GM12874 (cell line): ENCODE measurements at regions not wholly inside any gene's neighbourhood (a gene's known extent, or its start where the extent isn't known, plus 50 kb on each side); places are given as distances from the start of the nearest gene placed in this dataset.

ENCODE experiments used
- TF ChIP-seq, protein P1 (sequence below): IDR thresholded peaks from 2 replicates; pipeline ENCODE4 v1.5.1; 2011; ENCODE audit warnings: low read depth, mild to moderate bottlenecking, control low read depth, low read length, moderate library complexity; ENCODE audit not compliant: insufficient read depth

DNA sequence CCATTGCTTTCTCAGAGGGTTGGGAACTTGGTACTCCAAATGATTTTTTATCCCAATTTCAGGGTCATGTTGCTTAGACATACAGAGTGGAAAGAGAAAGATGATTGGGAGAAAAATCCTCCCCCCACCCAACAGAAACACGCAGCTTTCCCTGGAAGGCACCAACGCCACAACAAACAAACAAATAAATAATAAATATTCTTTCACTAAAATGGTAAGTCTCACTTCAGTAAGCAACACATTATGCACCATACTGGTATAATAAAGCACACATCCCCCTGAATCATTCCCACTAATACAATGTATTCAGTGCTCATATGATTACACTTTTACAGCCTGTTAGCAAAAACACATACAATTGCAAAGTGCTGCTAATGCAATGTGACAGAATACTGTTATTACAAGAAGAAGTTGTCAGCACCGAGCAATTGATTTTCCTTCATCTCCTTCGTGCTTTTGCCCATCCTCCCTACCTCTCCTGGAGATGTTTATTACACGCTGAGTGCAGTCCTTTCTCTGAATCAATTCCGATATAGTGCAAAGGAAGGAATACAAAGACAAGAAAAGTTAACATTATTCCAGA lies 359.9 kb downstream of the TXNL1 start:
- TF ChIP-seq, protein P1, sequence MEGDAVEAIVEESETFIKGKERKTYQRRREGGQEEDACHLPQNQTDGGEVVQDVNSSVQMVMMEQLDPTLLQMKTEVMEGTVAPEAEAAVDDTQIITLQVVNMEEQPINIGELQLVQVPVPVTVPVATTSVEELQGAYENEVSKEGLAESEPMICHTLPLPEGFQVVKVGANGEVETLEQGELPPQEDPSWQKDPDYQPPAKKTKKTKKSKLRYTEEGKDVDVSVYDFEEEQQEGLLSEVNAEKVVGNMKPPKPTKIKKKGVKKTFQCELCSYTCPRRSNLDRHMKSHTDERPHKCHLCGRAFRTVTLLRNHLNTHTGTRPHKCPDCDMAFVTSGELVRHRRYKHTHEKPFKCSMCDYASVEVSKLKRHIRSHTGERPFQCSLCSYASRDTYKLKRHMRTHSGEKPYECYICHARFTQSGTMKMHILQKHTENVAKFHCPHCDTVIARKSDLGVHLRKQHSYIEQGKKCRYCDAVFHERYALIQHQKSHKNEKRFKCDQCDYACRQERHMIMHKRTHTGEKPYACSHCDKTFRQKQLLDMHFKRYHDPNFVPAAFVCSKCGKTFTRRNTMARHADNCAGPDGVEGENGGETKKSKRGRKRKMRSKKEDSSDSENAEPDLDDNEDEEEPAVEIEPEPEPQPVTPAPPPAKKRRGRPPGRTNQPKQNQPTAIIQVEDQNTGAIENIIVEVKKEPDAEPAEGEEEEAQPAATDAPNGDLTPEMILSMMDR, result no peak

GRCh38 chr18:56276466-56276865 lies 361.9 kb downstream of the TXNL1 start:
- TF ChIP-seq, protein P1, result no peak

- TF ChIP-seq, protein P1, result no peak
These were observed 364.7 kb downstream of the TXNL1 start for GRCh38 chr18:56273541-56274219.

- TF ChIP-seq, protein P1, result no peak
These were observed 367.6 kb downstream of the TXNL1 start for GRCh38 chr18:56270671-56271250.

DNA sequence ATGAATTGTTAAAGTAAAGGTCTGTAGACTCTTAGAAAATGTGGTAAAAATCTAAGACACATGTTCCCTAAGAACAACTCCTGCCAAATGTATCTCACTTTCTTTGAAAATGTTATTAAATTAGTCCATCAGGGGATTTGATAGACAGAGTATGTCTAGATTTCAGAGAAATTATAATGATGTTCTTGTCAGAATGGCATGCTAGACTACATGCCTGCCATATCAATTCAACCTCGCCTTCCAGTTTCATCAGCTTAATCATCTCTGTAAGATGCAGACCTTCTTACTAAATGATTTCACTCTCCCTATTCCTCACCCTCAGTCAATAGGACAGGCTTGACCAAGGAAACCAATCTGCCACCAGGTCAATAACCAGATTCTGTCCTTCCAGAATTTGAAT lies 368.4 kb downstream of the TXNL1 start:
- TF ChIP-seq, protein P1, result no peak

DNA sequence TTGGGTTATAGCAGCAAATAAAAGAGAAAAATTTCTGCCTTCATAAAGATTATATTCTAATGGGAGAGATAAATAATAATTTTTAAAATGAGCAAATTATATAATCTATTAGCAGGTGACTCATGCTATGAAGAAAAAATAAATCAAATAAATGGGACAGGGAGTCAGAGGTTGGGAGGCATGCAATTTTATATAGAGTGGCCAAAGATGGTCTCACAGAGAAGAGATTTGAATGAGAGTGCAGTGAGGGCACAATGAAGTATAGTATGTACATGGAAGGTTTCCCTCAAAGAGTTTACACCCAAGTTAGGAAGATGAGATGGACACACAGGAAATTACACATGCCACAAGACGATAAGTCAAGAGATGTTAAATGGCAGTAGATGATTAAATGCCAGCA lies 369.4 kb downstream of the TXNL1 start:
- TF ChIP-seq, protein P1, result no peak

- TF ChIP-seq, protein P1, result no peak
These were observed 371.1 kb downstream of the TXNL1 start for GRCh38 chr18:56267334-56267733.
